ENCODE measurements at regions not wholly inside any gene's neighbourhood (a gene's known extent, or its start where the extent isn't known, plus 50 kb on each side); places are given as distances from the start of the nearest gene placed in this dataset.

DNA sequence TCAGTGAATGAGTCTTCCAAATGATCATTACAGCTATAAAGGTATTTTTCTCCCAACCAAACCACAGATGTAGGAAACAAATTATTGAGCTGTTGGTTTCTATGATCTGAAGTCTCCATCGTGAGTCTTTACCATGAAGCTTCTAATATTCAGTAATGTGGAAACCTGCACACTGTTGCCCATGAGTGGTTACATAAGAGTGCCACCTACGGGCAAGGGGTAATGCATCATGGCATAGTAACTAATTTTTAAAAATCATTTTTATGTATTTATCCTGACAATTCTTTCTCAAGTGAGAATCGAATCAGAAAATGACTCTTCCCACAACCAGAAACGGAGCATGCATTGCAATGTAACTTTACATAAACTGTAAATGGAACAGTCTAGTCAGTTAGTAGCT is 282.5 kb upstream of the SMARCA2 start:
- no peak overlapping the region for H3K27ac ChIP-seq (ENCODE audit: low read depth, low read length)

DNA sequence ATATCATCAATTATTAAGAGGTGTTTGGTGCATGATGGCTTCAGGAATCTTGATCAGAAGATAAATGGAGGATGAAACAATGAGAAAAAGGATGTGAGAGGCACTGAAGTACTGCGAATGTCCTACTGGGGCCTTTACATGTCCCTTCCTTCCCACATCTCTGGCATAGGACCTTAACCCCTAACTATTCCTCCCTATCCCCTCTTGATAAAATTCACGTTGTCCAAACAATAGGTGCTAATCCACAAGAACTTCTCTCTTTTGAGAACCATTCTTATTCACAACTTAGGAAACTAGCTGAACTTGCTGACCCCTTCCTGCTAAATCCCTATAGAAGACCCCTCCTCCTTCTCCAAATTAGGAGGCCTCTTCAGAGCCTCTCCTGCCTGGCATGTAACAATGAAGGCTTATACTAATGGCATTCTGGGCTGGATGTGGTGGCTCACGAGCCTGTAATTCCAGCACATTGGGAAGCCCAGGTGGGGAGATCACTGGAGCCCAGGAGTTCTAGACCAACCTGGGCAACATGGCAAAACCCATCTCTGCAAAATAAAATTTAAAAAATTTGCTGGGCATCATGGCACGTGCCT is 276.5 kb upstream of the SMARCA2 start:
- TF ChIP-seq, protein P1, sequence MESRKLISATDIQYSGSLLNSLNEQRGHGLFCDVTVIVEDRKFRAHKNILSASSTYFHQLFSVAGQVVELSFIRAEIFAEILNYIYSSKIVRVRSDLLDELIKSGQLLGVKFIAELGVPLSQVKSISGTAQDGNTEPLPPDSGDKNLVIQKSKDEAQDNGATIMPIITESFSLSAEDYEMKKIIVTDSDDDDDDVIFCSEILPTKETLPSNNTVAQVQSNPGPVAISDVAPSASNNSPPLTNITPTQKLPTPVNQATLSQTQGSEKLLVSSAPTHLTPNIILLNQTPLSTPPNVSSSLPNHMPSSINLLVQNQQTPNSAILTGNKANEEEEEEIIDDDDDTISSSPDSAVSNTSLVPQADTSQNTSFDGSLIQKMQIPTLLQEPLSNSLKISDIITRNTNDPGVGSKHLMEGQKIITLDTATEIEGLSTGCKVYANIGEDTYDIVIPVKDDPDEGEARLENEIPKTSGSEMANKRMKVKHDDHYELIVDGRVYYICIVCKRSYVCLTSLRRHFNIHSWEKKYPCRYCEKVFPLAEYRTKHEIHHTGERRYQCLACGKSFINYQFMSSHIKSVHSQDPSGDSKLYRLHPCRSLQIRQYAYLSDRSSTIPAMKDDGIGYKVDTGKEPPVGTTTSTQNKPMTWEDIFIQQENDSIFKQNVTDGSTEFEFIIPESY (IDR thresholded peaks at IDR 0.05; ENCODE audit: extremely low read depth, insufficient replicate concordance, low read length), result no peak
- TF ChIP-seq SIN3A (IDR thresholded peaks at IDR 0.05; ENCODE audit: low read depth) (no peak), YY1 (IDR thresholded peaks at IDR 0.05; ENCODE audit: extremely low read depth, insufficient replicate concordance, low read depth, low read length) (no peak), FOSL1 (IDR thresholded peaks at IDR 0.05; ENCODE audit: low read depth) (no peak), CEBPB (IDR thresholded peaks at IDR 0.05; ENCODE audit: low read depth) (no peak), EGR1 (IDR thresholded peaks at IDR 0.05; ENCODE audit: low read depth) (no peak), TCF7L2 (IDR thresholded peaks at IDR 0.05; ENCODE audit: borderline replicate concordance, extremely low read depth, insufficient read depth, insufficient read length) (no peak), SRF (IDR thresholded peaks at IDR 0.05; ENCODE audit: low read depth) (no peak), POLR2A (IDR thresholded peaks at IDR 0.05; ENCODE audit: borderline replicate concordance, extremely low read depth, insufficient read depth, insufficient read length) (no peak)
- TF ChIP-seq, protein P2, sequence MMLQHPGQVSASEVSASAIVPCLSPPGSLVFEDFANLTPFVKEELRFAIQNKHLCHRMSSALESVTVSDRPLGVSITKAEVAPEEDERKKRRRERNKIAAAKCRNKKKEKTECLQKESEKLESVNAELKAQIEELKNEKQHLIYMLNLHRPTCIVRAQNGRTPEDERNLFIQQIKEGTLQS (IDR thresholded peaks at IDR 0.05), result no peak
- POLR2A ChIA-PET, result no interaction called here
- Histone ChIP-seq H3K36me3 (ENCODE audit: control insufficient read depth in 1 of 2, insufficient read depth in 2 of 2, low read length in 2 of 2) (no peaks in the 10 kb centered on the region), H3K9ac (ENCODE audit: low read length) (no peak overlapping the region), H3K4me1 (ENCODE audit: control insufficient read depth in 1 of 2, insufficient read depth in 2 of 2, low read length in 2 of 2) (no peaks in the 10 kb centered on the region), H4K20me1 (ENCODE audit: insufficient read depth) (no peaks in the 10 kb centered on the region), H3K4me3 (replicated peaks in 1 of 2; ENCODE audit: low read depth in 1 of 2, low read length in 2 of 2) (no peak overlapping the region), H3K27me3 (ENCODE audit: insufficient read depth, low read length) (no peaks in the 10 kb centered on the region), H2AFZ (ENCODE audit: low read depth, low read length, poor library complexity, severe bottlenecking) (no peak overlapping the region), H3K79me2 (ENCODE audit: insufficient read depth, low read length) (no peaks in the 10 kb centered on the region), H3K9me2 (ENCODE audit: insufficient read depth) (no peaks in the 10 kb centered on the region), H3K27ac (ENCODE audit: low read depth, low read length) (no peak overlapping the region), H3K9me3 (ENCODE audit: control insufficient read depth in 1 of 2, insufficient read depth in 1 of 2, low read depth in 1 of 2, low read length in 2 of 2) (peaks cover 0 to 4% of the 10 kb centered on the region in 2 experiments; a peak in 1 of 4 replicates), H3K4me2 (ENCODE audit: low read length) (no peak overlapping the region)
- intact Hi-C loops (cut with micrococcal nuclease), result no loop called here
- CTCF ChIA-PET, result no interaction called here
- RAD21 ChIA-PET (ENCODE audit: low non-redundant PET in 1 of 2, low total read pairs in 2 of 2, uncharacterized antibody in 2 of 2, unreplicated experiment in 2 of 2), result no interaction called here
- ATAC-seq, result no peak
- no peak for DNase-seq (ENCODE audit: low read depth, low spot score)
- BruUV-seq (replicated peaks), result no TSS peak

More for the DNA sequence above, 282.5 kb upstream of the SMARCA2 start:
- POLR2A ChIA-PET, result no interaction called here
- RAD21 ChIA-PET (ENCODE audit: low non-redundant PET in 1 of 2, low total read pairs in 2 of 2, uncharacterized antibody in 2 of 2, unreplicated experiment in 2 of 2), result interaction anchor here in 1 of 2 experiments (1.0 kb wide), 1 partner anchor 723 kb away, joined by 3 read pairs; no protein-coding TSS in a partner anchor
- Histone ChIP-seq H3K9me3 (ENCODE audit: control insufficient read depth in 1 of 2, insufficient read depth in 1 of 2, low read depth in 1 of 2, low read length in 2 of 2) (peaks cover 0 to 4% of the 10 kb centered on the region in 2 experiments; a peak in 1 of 4 replicates), H3K36me3 (ENCODE audit: control insufficient read depth in 1 of 2, insufficient read depth in 2 of 2, low read length in 2 of 2) (no peaks in the 10 kb centered on the region), H3K4me3 (replicated peaks in 1 of 2; ENCODE audit: low read depth in 1 of 2, low read length in 2 of 2) (no peak overlapping the region), H2AFZ (ENCODE audit: low read depth, low read length, poor library complexity, severe bottlenecking) (no peak overlapping the region), H3K9me2 (ENCODE audit: insufficient read depth) (no peaks in the 10 kb centered on the region), H3K4me1 (ENCODE audit: control insufficient read depth in 1 of 2, insufficient read depth in 2 of 2, low read length in 2 of 2) (no peaks in the 10 kb centered on the region), H4K20me1 (ENCODE audit: insufficient read depth) (no peaks in the 10 kb centered on the region), H3K27me3 (ENCODE audit: insufficient read depth, low read length) (no peaks in the 10 kb centered on the region), H3K79me2 (ENCODE audit: insufficient read depth, low read length) (no peaks in the 10 kb centered on the region), H3K4me2 (ENCODE audit: low read length) (no peak overlapping the region), H3K9ac (ENCODE audit: low read length) (no peak overlapping the region)
- BruUV-seq (replicated peaks), result no TSS peak
- DNase-seq (ENCODE audit: low read depth, low spot score) (no peak), ATAC-seq (no peak)
- intact Hi-C loops (cut with micrococcal nuclease), result no loop called here
- TF ChIP-seq RAD21 (IDR thresholded peaks at IDR 0.05; ENCODE audit: low read depth) (0 out of 2 replicates have a peak, but pooled peaks have one; percentile 8), ZFX (IDR thresholded peaks at IDR 0.05) (no peak), FOSL1 (IDR thresholded peaks at IDR 0.05; ENCODE audit: low read depth) (no peak)
- TF ChIP-seq, protein P3, sequence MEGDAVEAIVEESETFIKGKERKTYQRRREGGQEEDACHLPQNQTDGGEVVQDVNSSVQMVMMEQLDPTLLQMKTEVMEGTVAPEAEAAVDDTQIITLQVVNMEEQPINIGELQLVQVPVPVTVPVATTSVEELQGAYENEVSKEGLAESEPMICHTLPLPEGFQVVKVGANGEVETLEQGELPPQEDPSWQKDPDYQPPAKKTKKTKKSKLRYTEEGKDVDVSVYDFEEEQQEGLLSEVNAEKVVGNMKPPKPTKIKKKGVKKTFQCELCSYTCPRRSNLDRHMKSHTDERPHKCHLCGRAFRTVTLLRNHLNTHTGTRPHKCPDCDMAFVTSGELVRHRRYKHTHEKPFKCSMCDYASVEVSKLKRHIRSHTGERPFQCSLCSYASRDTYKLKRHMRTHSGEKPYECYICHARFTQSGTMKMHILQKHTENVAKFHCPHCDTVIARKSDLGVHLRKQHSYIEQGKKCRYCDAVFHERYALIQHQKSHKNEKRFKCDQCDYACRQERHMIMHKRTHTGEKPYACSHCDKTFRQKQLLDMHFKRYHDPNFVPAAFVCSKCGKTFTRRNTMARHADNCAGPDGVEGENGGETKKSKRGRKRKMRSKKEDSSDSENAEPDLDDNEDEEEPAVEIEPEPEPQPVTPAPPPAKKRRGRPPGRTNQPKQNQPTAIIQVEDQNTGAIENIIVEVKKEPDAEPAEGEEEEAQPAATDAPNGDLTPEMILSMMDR (IDR thresholded peaks at IDR 0.05 in 2 of 3, conservative IDR thresholded peaks at IDR 0.05 in 1 of 3; ENCODE audit: borderline replicate concordance in 1 of 3, insufficient read depth in 1 of 3, low read depth in 2 of 3, low read length in 2 of 3), result peak in 2 of 3 experiments; percentile 25 to 39; a peak in 2 of 6 replicates
- CTCF ChIA-PET, result no interaction called here

Measured in HCT116 (cell line).